Upper lobe of right lung (tissue), 1 donor: ENCODE measurements at regions not wholly inside any gene's neighbourhood (a gene's known extent, or its start where the extent isn't known, plus 50 kb on each side); places are given as distances from the start of the nearest gene placed in this dataset.
"Not testable (repeated sequence)": the region's sequence is repeated elsewhere in the genome, so short reads cannot be mapped to it uniquely, and the experiment has no call there.

Source experiments
- ATAC-seq: fragments of 200-7000 bp; cut with Tn5 transposase; one replicate; pipeline ENCODE4 v1.9.1; 2020; ENCODE audit warnings: mild to moderate bottlenecking, moderate library complexity
- DNase-seq: peaks from one replicate; pipeline ENCODE4 v3.0.0-alpha.2; 2020
- H3K27ac ChIP-seq: fragments of 200-600 bp; one replicate; pipeline ENCODE4 v1.8.0; 2022
- H3K27me3 ChIP-seq: fragments of 200-600 bp; one replicate; pipeline ENCODE4 v1.8.0; 2022; ENCODE audit warnings: mild to moderate bottlenecking
- H3K36me3 ChIP-seq: fragments of 200-600 bp; one replicate; pipeline ENCODE4 v1.8.0; 2022
- H3K4me1 ChIP-seq: fragments of 200-600 bp; one replicate; pipeline ENCODE4 v1.8.0; 2022
- H3K4me3 ChIP-seq: fragments of 200-600 bp; one replicate; pipeline ENCODE4 v1.8.0; 2022; ENCODE audit warnings: mild to moderate bottlenecking
- H3K9me3 ChIP-seq: fragments of 200-600 bp; one replicate; pipeline ENCODE4 v1.8.0; 2022
- intact Hi-C: fragments of 100-400 bp; cut with DNase I; formaldehyde crosslinking; loops from one replicate; pipeline ENCODE4 v1.11.0; 2022
- TF ChIP-seq, protein P1 (sequence below): fragments of 200-600 bp; IDR thresholded peaks from one replicate; pipeline ENCODE4 v1.8.0; 2022; ENCODE audit warnings: antibody characterized with exemption
- donor health status: DM: no; HTN: yes; CAD: no; lungs with severe emphysema.

DNA sequence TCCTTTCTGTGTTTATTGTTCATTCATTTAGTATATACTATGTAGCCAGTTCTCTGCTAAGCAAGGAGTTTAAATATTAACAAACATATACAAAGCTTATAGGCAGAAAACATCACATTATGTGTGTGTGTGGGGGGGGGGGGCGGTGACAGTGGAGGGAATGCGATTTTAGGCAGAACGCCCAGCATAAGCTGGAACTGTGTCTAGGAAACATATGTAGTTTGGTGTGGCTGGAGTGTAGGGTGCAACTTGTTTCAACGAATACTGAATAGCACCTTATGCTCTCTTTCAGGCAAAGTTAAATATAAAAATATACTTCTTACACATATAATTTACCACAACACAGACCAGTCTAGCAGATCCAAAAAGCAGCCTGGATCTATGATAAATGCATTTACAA is 980.6 kb downstream of the SLC6A15 start:
- H3K36me3 ChIP-seq: no peaks in the 10 kb centered on the region
- no peaks in the 10 kb centered on the region for H3K4me1 ChIP-seq
- no peaks in the 10 kb centered on the region for H3K27me3 ChIP-seq
- intact Hi-C loops: no loop called here
- no peak overlapping the region for H3K27ac ChIP-seq
- TF ChIP-seq, protein P1, sequence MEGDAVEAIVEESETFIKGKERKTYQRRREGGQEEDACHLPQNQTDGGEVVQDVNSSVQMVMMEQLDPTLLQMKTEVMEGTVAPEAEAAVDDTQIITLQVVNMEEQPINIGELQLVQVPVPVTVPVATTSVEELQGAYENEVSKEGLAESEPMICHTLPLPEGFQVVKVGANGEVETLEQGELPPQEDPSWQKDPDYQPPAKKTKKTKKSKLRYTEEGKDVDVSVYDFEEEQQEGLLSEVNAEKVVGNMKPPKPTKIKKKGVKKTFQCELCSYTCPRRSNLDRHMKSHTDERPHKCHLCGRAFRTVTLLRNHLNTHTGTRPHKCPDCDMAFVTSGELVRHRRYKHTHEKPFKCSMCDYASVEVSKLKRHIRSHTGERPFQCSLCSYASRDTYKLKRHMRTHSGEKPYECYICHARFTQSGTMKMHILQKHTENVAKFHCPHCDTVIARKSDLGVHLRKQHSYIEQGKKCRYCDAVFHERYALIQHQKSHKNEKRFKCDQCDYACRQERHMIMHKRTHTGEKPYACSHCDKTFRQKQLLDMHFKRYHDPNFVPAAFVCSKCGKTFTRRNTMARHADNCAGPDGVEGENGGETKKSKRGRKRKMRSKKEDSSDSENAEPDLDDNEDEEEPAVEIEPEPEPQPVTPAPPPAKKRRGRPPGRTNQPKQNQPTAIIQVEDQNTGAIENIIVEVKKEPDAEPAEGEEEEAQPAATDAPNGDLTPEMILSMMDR: no peak
- DNase-seq (no peak), ATAC-seq (no peak)
- H3K9me3 ChIP-seq: no peaks in the 10 kb centered on the region
- no peak overlapping the region for H3K4me3 ChIP-seq

- Histone ChIP-seq H3K27me3 (no peaks in the 10 kb centered on the region), H3K9me3 (no peaks in the 10 kb centered on the region), H3K27ac (no peak overlapping the region), H3K4me3 (no peak overlapping the region), H3K36me3 (no peaks in the 10 kb centered on the region), H3K4me1 (no peaks in the 10 kb centered on the region)
- no peak for DNase-seq
- ATAC-seq: no peak
- intact Hi-C loops: no loop called here
- TF ChIP-seq, protein P1: no peak
Measured at GRCh38 chr12:83931451-83931850, 981.1 kb downstream of the SLC6A15 start.

GRCh38 chr12:83929792-83930191 is 982.8 kb downstream of the SLC6A15 start:
- H3K27ac ChIP-seq, H3K9me3 ChIP-seq, intact Hi-C loops, H3K4me3 ChIP-seq, H3K27me3 ChIP-seq, H3K36me3 ChIP-seq, H3K4me1 ChIP-seq, ATAC-seq, DNase-seq: not testable (repeated sequence)

DNA sequence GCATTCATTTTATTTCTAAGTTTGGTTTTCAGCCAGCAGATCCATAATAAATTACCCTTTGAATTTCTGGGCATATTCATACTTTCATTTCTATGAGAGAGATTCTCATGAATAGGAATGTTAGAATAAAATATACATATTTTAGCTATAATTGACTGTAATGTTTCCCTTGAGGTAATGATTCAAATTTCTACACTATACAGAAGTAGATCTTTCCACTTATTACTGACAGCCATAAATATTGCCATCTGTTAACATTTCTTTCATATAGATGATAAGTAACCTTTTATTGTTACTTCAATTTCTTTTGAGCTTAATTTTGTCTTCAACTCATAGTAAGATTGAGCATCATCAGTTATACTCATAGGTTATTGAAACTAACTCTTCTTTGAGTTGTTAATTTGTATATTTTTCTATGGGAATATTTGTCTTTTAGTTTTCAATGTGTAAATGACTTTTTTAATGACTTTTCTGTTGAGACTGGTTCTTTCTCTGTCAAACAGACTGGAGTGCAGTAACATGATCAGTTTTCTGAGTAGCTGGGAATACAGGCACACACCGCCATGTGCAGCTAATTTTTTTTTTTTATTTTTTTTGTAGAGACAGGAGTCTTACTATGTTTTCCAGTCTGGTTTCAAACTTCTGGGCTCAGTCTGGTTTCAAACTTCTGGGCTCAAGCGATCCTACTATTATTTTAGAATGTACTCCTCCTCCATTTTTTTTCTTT is 991.6 kb downstream of the SLC6A15 start:
- intact Hi-C loops: no loop called here
- TF ChIP-seq, protein P1: no peak
- no peaks in the 10 kb centered on the region for H3K9me3 ChIP-seq
- DNase-seq: no peak
- no peak for ATAC-seq
- no peaks in the 10 kb centered on the region for H3K36me3 ChIP-seq
- H3K27ac ChIP-seq: no peak overlapping the region
- H3K4me3 ChIP-seq: no peak overlapping the region
- H3K27me3 ChIP-seq: no peaks in the 10 kb centered on the region
- no peaks in the 10 kb centered on the region for H3K4me1 ChIP-seq

DNA sequence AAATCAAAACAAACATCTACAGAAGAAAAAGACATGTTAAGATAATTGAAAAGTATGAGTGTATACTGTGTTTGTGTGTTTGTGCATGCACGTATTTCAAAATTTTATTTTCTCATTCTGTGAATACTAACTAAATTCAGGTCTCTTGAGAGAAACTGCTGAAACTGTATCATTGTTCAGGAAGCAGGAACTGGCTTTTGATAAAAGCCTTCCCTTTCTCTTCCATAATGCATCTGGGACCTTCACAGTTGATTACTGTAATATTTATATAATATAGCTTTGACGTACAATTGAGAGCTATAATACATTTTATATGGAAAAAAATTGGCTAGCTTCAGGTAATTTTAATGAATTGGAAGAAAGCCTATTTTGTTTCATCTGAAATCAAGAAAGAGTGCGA is 993.5 kb downstream of the SLC6A15 start:
- intact Hi-C loops: no loop called here
- H3K4me3 ChIP-seq: no peak overlapping the region
- ATAC-seq (no peak), DNase-seq (no peak)
- H3K4me1 ChIP-seq: no peaks in the 10 kb centered on the region
- no peaks in the 10 kb centered on the region for H3K9me3 ChIP-seq
- no peaks in the 10 kb centered on the region for H3K36me3 ChIP-seq
- no peak overlapping the region for H3K27ac ChIP-seq
- TF ChIP-seq, protein P1: no peak
- no peaks in the 10 kb centered on the region for H3K27me3 ChIP-seq

DNA sequence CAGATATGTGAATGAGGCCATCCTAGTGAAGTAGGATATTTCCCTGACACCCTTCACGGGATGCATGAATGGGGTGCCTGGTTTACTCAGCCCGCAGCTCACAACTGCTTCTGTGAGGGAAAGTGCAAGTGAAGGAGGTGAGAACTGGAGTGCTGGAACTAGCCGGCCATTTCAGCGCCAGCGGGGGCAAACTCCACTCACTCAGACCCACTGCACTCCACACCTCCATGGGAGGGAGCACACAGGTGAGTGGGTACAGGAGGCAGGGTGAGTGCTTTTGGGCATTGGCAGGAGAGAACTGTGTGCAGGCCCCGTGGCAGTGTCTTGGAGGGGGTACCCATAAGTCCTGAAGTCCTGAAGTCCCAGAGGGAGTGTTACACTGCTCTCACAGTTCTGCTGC is 1008.4 kb downstream of the SLC6A15 start:
- Histone ChIP-seq H3K4me1 (no peaks in the 10 kb centered on the region), H3K27ac (no peak overlapping the region), H3K27me3 (no peaks in the 10 kb centered on the region), H3K9me3 (no peaks in the 10 kb centered on the region), H3K36me3 (no peaks in the 10 kb centered on the region), H3K4me3 (no peak overlapping the region)
- DNase-seq (no peak), ATAC-seq (no peak)
- TF ChIP-seq, protein P1: no peak
- intact Hi-C loops: no loop called here
